ENCODE measurements at regions not wholly inside any gene's neighbourhood (a gene's known extent, or its start where the extent isn't known, plus 50 kb on each side); places are given as distances from the start of the nearest gene placed in this dataset.
"Not testable (repeated sequence)": the region's sequence is repeated elsewhere in the genome, so short reads cannot be mapped to it uniquely, and the experiment has no call there.

DNA sequence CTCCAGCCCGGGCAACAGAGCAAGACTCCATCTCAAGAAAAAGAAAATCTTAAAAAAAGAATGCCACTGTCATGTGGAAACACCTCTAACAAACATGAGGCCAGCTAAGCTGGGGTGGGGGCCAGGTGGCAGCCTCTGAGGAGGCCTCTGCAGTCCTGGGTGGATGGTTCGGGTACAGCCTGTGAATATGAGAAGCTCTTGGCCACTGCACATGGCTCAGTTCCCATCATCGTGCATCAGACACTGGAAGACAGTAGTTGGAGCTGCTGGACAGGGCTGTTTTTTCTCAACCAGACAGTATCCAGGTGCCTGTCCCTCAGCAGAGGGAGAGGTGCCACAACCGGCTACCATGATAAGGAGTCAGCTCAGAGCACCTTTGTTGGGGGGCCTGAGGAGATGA, 67.9 kb upstream of the PLGLB2 start:
- H2AFZ ChIP-seq (ENCODE audit: low read depth, low read length); BruUV-seq (replicated peaks); H3K27ac ChIP-seq (ENCODE audit: insufficient read depth, low read depth, low read length); H3K27me3 ChIP-seq (ENCODE audit: control insufficient read depth in 2 of 2, insufficient read depth in 2 of 2, low read length in 2 of 2); H3K4me3 ChIP-seq (replicated peaks in 1 of 3; ENCODE audit: insufficient read depth in 1 of 3, low read depth in 1 of 3, low read length in 3 of 3); H3K9ac ChIP-seq (replicated peaks; ENCODE audit: extremely low read depth, insufficient read depth, low read length); H3K4me2 ChIP-seq (ENCODE audit: insufficient read depth, low read length); H3K79me2 ChIP-seq (ENCODE audit: control insufficient read depth, insufficient read depth, low read length); POLR2A ChIA-PET; DNase-seq (ENCODE audit: low read depth, low spot score); H4K20me1 ChIP-seq (replicated peaks; ENCODE audit: control insufficient read depth, extremely low read depth, insufficient read depth, low read length); dilution Hi-C loops (cut with MboI; ENCODE audit: extremely low pct_ligation_motif_present, low sequenced_read_pairs); intact Hi-C loops (cut with micrococcal nuclease); H3K9me1 ChIP-seq (replicated peaks; ENCODE audit: control insufficient read depth, extremely low read depth, insufficient read depth, low read length); H3K4me1 ChIP-seq (ENCODE audit: control insufficient read depth, extremely low read depth, insufficient read depth, low read length); H3K9me3 ChIP-seq (replicated peaks; ENCODE audit: control insufficient read depth, insufficient read depth, low read length); FAIRE-seq; CTCF ChIA-PET; H3K36me3 ChIP-seq (ENCODE audit: control insufficient read depth in 2 of 2, extremely low read depth in 1 of 2, insufficient read depth in 2 of 2, low read length in 2 of 2): not testable (repeated sequence)

GRCh38 chr2:87680691-87681090, 67.2 kb upstream of the PLGLB2 start:
- H3K4me2 ChIP-seq (ENCODE audit: insufficient read depth, low read length); BruUV-seq (replicated peaks); H3K4me3 ChIP-seq (replicated peaks in 1 of 3; ENCODE audit: insufficient read depth in 1 of 3, low read depth in 1 of 3, low read length in 3 of 3); H3K27ac ChIP-seq (ENCODE audit: insufficient read depth, low read depth, low read length); H2AFZ ChIP-seq (ENCODE audit: low read depth, low read length); H3K9ac ChIP-seq (replicated peaks; ENCODE audit: extremely low read depth, insufficient read depth, low read length); DNase-seq (ENCODE audit: low read depth, low spot score); H3K4me1 ChIP-seq (ENCODE audit: control insufficient read depth, extremely low read depth, insufficient read depth, low read length); H3K9me1 ChIP-seq (replicated peaks; ENCODE audit: control insufficient read depth, extremely low read depth, insufficient read depth, low read length); H3K36me3 ChIP-seq (ENCODE audit: control insufficient read depth in 2 of 2, extremely low read depth in 1 of 2, insufficient read depth in 2 of 2, low read length in 2 of 2); H4K20me1 ChIP-seq (replicated peaks; ENCODE audit: control insufficient read depth, extremely low read depth, insufficient read depth, low read length); dilution Hi-C loops (cut with MboI; ENCODE audit: extremely low pct_ligation_motif_present, low sequenced_read_pairs); H3K9me3 ChIP-seq (replicated peaks; ENCODE audit: control insufficient read depth, insufficient read depth, low read length); FAIRE-seq; H3K27me3 ChIP-seq (ENCODE audit: control insufficient read depth in 2 of 2, insufficient read depth in 2 of 2, low read length in 2 of 2); H3K79me2 ChIP-seq (ENCODE audit: control insufficient read depth, insufficient read depth, low read length); intact Hi-C loops (cut with micrococcal nuclease); CTCF ChIA-PET; POLR2A ChIA-PET: not testable (repeated sequence)

DNA sequence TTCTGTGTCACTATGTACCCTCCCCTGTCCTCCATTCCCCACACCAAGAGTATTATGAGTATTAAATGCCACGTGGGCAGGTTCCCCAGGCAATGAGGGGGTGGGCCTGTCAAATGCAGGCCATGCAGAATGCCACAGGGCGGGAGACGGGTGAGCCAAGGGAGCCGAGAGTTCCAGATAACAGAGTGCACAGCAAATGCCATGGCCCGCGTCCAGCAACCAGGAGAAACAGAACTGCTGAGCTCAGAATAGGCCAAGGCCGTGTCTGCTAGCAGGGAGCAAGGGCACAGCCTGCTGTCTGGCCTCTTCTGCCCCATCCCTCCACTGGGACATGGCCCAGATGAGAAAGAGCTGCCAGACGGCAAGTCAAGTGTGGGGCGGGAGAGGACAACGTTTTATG, 64.4 kb upstream of the PLGLB2 start:
- H3K4me1 ChIP-seq (ENCODE audit: control insufficient read depth, extremely low read depth, insufficient read depth, low read length); BruUV-seq (replicated peaks); H3K4me3 ChIP-seq (replicated peaks in 1 of 3; ENCODE audit: insufficient read depth in 1 of 3, low read depth in 1 of 3, low read length in 3 of 3); intact Hi-C loops (cut with micrococcal nuclease); FAIRE-seq; CTCF ChIA-PET; H3K27me3 ChIP-seq (ENCODE audit: control insufficient read depth in 2 of 2, insufficient read depth in 2 of 2, low read length in 2 of 2); H2AFZ ChIP-seq (ENCODE audit: low read depth, low read length); H3K79me2 ChIP-seq (ENCODE audit: control insufficient read depth, insufficient read depth, low read length); H3K9me1 ChIP-seq (replicated peaks; ENCODE audit: control insufficient read depth, extremely low read depth, insufficient read depth, low read length); POLR2A ChIA-PET; H3K27ac ChIP-seq (ENCODE audit: insufficient read depth, low read depth, low read length); dilution Hi-C loops (cut with MboI; ENCODE audit: extremely low pct_ligation_motif_present, low sequenced_read_pairs); H3K36me3 ChIP-seq (ENCODE audit: control insufficient read depth in 2 of 2, extremely low read depth in 1 of 2, insufficient read depth in 2 of 2, low read length in 2 of 2); H3K9ac ChIP-seq (replicated peaks; ENCODE audit: extremely low read depth, insufficient read depth, low read length); H4K20me1 ChIP-seq (replicated peaks; ENCODE audit: control insufficient read depth, extremely low read depth, insufficient read depth, low read length); H3K9me3 ChIP-seq (replicated peaks; ENCODE audit: control insufficient read depth, insufficient read depth, low read length); H3K4me2 ChIP-seq (ENCODE audit: insufficient read depth, low read length): not testable (repeated sequence)
- peak; percentile 21 for DNase-seq (ENCODE audit: low read depth, low spot score)

DNA sequence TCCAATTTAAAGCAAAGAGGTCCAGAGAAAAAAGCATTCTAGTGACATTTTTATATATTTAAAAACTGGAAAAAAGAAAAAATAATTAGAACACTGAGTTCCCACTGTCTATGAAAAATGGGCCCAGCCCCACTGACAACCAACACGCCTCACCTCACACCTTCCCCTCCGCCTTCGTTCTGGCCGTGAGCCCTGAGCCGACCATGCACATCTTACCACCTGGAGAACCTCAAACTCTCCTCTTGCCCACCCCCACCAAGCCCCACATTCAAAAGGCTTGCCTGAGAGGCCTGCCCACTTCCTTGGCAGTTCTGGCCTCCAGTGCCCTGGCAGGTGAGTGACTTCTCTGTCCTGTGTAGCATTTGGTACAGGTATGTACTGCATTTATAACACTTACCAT, 63.9 kb upstream of the PLGLB2 start:
- H3K9me1 ChIP-seq (replicated peaks; ENCODE audit: control insufficient read depth, extremely low read depth, insufficient read depth, low read length); POLR2A ChIA-PET; H3K4me1 ChIP-seq (ENCODE audit: control insufficient read depth, extremely low read depth, insufficient read depth, low read length); H3K36me3 ChIP-seq (ENCODE audit: control insufficient read depth in 2 of 2, extremely low read depth in 1 of 2, insufficient read depth in 2 of 2, low read length in 2 of 2); FAIRE-seq; H3K4me3 ChIP-seq (replicated peaks in 1 of 3; ENCODE audit: insufficient read depth in 1 of 3, low read depth in 1 of 3, low read length in 3 of 3); H2AFZ ChIP-seq (ENCODE audit: low read depth, low read length); CTCF ChIA-PET; H3K9ac ChIP-seq (replicated peaks; ENCODE audit: extremely low read depth, insufficient read depth, low read length); intact Hi-C loops (cut with micrococcal nuclease); H3K27ac ChIP-seq (ENCODE audit: insufficient read depth, low read depth, low read length); H3K9me3 ChIP-seq (replicated peaks; ENCODE audit: control insufficient read depth, insufficient read depth, low read length); H3K4me2 ChIP-seq (ENCODE audit: insufficient read depth, low read length); H3K79me2 ChIP-seq (ENCODE audit: control insufficient read depth, insufficient read depth, low read length); BruUV-seq (replicated peaks); H4K20me1 ChIP-seq (replicated peaks; ENCODE audit: control insufficient read depth, extremely low read depth, insufficient read depth, low read length); DNase-seq (ENCODE audit: low read depth, low spot score); dilution Hi-C loops (cut with MboI; ENCODE audit: extremely low pct_ligation_motif_present, low sequenced_read_pairs); H3K27me3 ChIP-seq (ENCODE audit: control insufficient read depth in 2 of 2, insufficient read depth in 2 of 2, low read length in 2 of 2): not testable (repeated sequence)
